Mucosa of descending colon (tissue), 3 donors: ENCODE measurements at regions not wholly inside any gene's neighbourhood (a gene's known extent, or its start where the extent isn't known, plus 50 kb on each side); places are given as distances from the start of the nearest gene placed in this dataset.

ENCODE experiments used
- ATAC-seq: fragments of 200-7000 bp; cut with Tn5 transposase; one replicate; pipeline ENCODE4 v1.9.1; 2020; ENCODE audit warnings: mild to moderate bottlenecking, moderate library complexity
- DNase-seq, 3 donors: peaks; one replicate each; pipeline ENCODE4 v3.0.0-alpha.2; 2020
- H3K36me3 ChIP-seq: fragments of 200-600 bp; one replicate; pipeline ENCODE4 v1.8.0; 2021; ENCODE audit warnings: low read depth, mild to moderate bottlenecking
- H3K4me1 ChIP-seq: fragments of 200-600 bp; one replicate; pipeline ENCODE4 v1.8.0; 2021; ENCODE audit warnings: low read depth, mild to moderate bottlenecking
- H3K4me3 ChIP-seq: fragments of 200-600 bp; one replicate; pipeline ENCODE4 v1.8.0; 2021; ENCODE audit warnings: mild to moderate bottlenecking
- H3K9me3 ChIP-seq: fragments of 200-600 bp; one replicate; pipeline ENCODE4 v1.8.0; 2021; ENCODE audit warnings: mild to moderate bottlenecking
- intact Hi-C, 2 donors: fragments of 100-400 bp; cut with DNase I in 1 of 2; cut with micrococcal nuclease in 1 of 2; formaldehyde crosslinking; loops; one replicate each; pipeline versions ENCODE4 v1.11.0 to v1.11.1; 2022; cut with DNase I, micrococcal nuclease
- TF ChIP-seq, protein P1 (sequence below): fragments of 200-600 bp; IDR thresholded peaks from one replicate; pipeline ENCODE4 v1.8.0; 2022; ENCODE audit warnings: antibody characterized with exemption, mild to moderate bottlenecking
- donor health status: DM: no; HTN: no; CAD: no; lungs with moderate emphysema.
- donor health status: DM: no; HTN: no; CAD: no.
- donor health status: DM: no; HTN: yes; CAD: no.

DNA sequence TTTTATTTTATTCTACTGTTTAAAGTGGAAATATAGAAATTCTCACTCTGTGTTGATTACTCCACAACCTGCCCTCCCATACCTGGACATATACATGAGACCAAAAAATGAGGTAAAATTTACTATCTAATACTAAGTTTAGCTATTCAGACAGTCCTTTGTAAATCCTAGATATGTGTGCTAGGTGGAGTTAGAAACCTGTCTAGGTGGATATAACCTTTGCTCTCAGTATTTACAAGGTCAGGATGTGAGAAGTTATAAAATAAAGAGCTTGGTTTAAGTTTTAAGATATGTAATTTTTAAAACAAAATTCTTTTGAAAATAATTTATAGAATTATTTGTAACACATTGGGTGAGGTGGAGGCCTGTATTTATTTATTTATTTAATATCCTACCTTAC, 221.5 kb downstream of the PCDH7 start:
- no peak overlapping the region for H3K4me3 ChIP-seq
- peak; percentile 58 for ATAC-seq
- peaks cover 13% of the 10 kb centered on the region for H3K4me1 ChIP-seq
- no peak for DNase-seq
- no peaks in the 10 kb centered on the region for H3K36me3 ChIP-seq
- H3K9me3 ChIP-seq, result no peaks in the 10 kb centered on the region
- TF ChIP-seq, protein P1, sequence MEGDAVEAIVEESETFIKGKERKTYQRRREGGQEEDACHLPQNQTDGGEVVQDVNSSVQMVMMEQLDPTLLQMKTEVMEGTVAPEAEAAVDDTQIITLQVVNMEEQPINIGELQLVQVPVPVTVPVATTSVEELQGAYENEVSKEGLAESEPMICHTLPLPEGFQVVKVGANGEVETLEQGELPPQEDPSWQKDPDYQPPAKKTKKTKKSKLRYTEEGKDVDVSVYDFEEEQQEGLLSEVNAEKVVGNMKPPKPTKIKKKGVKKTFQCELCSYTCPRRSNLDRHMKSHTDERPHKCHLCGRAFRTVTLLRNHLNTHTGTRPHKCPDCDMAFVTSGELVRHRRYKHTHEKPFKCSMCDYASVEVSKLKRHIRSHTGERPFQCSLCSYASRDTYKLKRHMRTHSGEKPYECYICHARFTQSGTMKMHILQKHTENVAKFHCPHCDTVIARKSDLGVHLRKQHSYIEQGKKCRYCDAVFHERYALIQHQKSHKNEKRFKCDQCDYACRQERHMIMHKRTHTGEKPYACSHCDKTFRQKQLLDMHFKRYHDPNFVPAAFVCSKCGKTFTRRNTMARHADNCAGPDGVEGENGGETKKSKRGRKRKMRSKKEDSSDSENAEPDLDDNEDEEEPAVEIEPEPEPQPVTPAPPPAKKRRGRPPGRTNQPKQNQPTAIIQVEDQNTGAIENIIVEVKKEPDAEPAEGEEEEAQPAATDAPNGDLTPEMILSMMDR, result no peak
- intact Hi-C loops, result no loop called here

DNA sequence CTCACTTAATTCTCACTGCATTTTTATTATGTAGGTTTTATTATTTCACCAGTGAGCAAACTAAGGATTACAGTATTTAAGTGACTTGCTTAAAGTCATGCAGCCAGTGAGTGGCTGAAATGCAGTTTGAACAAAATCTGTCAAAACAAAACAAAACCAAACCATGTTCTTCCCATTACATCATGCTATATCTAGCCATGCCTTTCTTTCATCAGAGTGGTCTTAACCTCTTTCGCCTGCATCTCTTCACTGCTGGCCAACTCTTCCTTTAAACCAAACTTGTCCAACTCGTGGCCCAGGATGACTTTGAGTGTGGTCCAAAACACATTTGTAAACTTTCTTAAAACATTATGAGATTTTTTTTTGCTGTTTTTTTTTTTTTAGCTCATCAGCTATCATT, 223.2 kb downstream of the PCDH7 start:
- no peaks in the 10 kb centered on the region for H3K36me3 ChIP-seq
- no peaks in the 10 kb centered on the region for H3K9me3 ChIP-seq
- ATAC-seq (no peak), DNase-seq (no peak)
- peaks cover 13% of the 10 kb centered on the region for H3K4me1 ChIP-seq
- no peak overlapping the region for H3K4me3 ChIP-seq
- TF ChIP-seq, protein P1, result no peak
- intact Hi-C loops, result no loop called here

DNA sequence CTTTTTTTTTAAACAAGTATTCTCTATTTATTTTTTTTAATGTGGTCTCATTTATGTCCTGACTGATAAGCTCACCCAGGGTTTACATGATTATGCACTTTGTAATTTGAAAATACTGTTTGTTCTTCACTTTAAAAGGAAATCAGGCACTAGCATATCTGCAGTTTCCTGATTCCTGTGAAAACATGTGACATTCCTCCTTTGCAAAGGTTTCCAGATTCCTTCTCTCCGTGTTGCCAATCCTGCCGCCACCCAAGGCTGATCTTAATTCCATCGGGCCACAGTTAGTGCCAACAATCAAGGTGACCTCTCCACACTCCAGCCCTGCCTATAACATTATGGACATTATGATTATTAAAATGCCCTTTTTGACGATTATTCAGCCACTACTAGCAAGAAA, 225.4 kb downstream of the PCDH7 start:
- Histone ChIP-seq H3K4me3 (no peak overlapping the region), H3K9me3 (no peaks in the 10 kb centered on the region), H3K4me1 (no peaks in the 10 kb centered on the region), H3K36me3 (no peaks in the 10 kb centered on the region)
- DNase-seq (no peak), ATAC-seq (peak; percentile 36)
- TF ChIP-seq, protein P1, result no peak
- intact Hi-C loops, result no loop called here

DNA sequence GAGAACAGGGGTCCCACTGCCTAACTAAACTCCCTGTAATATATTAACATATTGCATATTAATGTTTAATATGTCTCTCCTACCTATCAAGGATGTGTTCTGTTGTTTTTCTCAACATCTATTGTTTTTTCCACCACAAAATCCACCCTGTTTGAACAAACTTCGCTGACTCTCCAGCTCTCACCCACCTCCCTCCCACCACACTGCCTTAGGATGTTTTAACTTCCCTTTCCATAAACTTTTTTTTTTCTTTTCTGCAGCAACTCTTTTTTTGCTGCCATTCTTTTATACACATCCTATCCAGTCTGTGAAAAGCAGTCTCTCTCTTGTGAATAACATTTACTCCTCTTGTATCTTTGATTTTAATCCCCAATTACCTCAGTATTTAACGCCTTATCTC, 226.1 kb downstream of the PCDH7 start:
- ATAC-seq, result no peak
- TF ChIP-seq, protein P1, result no peak
- no peak for DNase-seq
- Histone ChIP-seq H3K4me3 (no peak overlapping the region), H3K4me1 (no peaks in the 10 kb centered on the region), H3K9me3 (no peaks in the 10 kb centered on the region), H3K36me3 (no peaks in the 10 kb centered on the region)
- intact Hi-C loops, result no loop called here

DNA sequence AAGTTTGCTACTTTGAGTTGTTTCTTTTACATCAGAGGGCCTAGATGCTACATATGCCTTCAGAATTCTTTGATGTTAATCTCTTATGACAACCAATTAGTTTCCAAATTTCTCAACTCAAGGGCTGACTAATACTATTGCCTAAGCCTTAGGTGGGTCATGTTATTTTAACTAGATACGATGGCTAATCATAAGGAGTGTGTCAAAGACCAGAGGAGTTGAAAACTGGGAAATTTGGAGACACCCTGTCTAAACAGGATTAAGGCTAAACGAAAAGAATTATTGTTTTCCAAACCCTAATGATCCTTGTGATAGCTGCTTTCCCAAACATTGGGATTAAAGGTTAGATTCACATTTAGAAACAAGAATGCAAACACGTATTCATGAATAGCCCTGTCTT, 228.5 kb downstream of the PCDH7 start:
- intact Hi-C loops, result no loop called here
- no peak overlapping the region for H3K4me3 ChIP-seq
- TF ChIP-seq, protein P1, result no peak
- no peaks in the 10 kb centered on the region for H3K9me3 ChIP-seq
- no peak for ATAC-seq
- H3K36me3 ChIP-seq, result no peaks in the 10 kb centered on the region
- DNase-seq, result no peak
- peaks cover 7% of the 10 kb centered on the region for H3K4me1 ChIP-seq

DNA sequence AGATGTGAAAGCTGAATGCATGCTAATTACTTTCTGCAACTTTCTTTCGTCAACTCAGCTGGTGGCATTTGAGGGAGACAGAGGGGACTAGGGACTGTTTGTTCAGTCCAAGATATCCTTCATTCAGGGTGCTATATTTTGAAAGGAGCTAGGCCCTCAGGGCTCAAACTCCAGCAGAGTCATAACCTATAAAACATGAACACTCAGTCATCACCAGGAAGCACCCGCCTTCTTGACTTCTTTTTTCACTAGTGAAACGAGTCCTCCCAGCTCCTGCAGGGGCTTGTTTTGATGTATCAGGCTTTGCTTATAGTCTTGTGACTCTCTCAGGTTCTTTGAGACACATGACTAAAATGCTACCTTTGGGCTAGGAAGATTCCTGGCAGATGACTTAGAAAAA, 230.6 kb downstream of the PCDH7 start:
- Histone ChIP-seq H3K36me3 (no peaks in the 10 kb centered on the region), H3K4me1 (peaks cover 7% of the 10 kb centered on the region), H3K4me3 (no peak overlapping the region), H3K9me3 (no peaks in the 10 kb centered on the region)
- DNase-seq (peak in 1 of 3 donors; percentile 40), ATAC-seq (peak; percentile 93)
- intact Hi-C loops, result no loop called here
- TF ChIP-seq, protein P1, result no peak
